ENCODE measurements at regions not wholly inside any gene's neighbourhood (a gene's known extent, or its start where the extent isn't known, plus 50 kb on each side); places are given as distances from the start of the nearest gene placed in this dataset.

DNA sequence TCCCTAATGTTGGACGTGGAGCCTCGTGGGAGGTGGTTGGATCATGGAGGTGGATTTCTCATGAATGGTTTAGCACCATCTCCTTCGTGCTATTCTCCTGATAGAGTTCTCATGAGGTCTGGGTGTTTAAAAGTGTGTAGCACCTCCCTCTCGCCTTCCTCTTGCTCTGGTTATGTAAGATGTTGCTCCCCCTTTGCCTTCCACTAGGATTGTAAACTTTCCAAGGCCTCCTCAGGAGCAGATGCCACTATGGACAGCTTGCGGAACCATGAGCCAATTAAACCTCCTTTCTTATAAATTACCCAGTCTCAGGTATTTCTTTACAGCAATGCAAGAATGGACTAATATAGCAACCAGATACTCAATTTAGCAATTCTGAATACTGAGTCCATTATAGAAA is 82.4 kb upstream of the PELI1 start:
- no peak for TF ChIP-seq POLR2AphosphoS5 (IDR thresholded peaks at IDR 0.05)
- TF ChIP-seq, protein P1, sequence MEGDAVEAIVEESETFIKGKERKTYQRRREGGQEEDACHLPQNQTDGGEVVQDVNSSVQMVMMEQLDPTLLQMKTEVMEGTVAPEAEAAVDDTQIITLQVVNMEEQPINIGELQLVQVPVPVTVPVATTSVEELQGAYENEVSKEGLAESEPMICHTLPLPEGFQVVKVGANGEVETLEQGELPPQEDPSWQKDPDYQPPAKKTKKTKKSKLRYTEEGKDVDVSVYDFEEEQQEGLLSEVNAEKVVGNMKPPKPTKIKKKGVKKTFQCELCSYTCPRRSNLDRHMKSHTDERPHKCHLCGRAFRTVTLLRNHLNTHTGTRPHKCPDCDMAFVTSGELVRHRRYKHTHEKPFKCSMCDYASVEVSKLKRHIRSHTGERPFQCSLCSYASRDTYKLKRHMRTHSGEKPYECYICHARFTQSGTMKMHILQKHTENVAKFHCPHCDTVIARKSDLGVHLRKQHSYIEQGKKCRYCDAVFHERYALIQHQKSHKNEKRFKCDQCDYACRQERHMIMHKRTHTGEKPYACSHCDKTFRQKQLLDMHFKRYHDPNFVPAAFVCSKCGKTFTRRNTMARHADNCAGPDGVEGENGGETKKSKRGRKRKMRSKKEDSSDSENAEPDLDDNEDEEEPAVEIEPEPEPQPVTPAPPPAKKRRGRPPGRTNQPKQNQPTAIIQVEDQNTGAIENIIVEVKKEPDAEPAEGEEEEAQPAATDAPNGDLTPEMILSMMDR (IDR thresholded peaks at IDR 0.05): no peak
- TF ChIP-seq POLR2A (IDR thresholded peaks at IDR 0.05): no peak
- H3K4me1 ChIP-seq: peaks cover 4 to 16% of the 10 kb centered on the region in 2 donors
- H3K36me3 ChIP-seq: no peaks in the 10 kb centered on the region
- DNase-seq (ENCODE audit: low spot score in 2 of 2): no peak
- H3K4me3 ChIP-seq: no peak overlapping the region
- H3K27me3 ChIP-seq: no peaks in the 10 kb centered on the region
- intact Hi-C loops (cut with DNase I; ENCODE audit: low total_unique reads): no loop called here
- H3K27ac ChIP-seq: no peak overlapping the region
- H3K9me3 ChIP-seq: no peaks in the 10 kb centered on the region

DNA sequence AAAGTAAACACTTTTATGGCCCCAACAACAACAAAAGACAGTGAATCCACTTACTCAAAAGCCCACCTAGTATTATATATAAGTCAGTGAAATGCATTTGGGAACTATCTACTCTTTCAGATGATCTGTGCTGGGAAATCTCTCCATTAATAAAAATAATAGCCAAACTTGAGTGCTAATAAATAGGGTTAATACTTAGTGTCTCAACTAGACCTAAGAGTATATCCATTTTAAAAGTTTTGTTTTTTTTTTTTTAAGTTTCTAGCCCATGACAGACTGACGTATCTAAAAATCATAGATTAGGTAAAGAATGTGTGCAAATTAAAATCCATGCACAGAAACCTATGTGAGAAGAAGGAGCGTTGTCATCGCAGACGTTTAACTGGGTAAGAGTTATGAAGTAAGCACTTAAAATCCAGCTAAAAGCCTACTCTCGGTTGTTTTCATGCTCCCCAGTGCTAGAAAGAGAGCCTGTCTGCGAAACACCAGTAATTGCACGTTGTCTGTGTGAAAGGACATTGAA is 83.4 kb upstream of the PELI1 start:
- intact Hi-C loops (cut with DNase I; ENCODE audit: low total_unique reads): no loop called here
- H3K36me3 ChIP-seq: no peaks in the 10 kb centered on the region

DNA sequence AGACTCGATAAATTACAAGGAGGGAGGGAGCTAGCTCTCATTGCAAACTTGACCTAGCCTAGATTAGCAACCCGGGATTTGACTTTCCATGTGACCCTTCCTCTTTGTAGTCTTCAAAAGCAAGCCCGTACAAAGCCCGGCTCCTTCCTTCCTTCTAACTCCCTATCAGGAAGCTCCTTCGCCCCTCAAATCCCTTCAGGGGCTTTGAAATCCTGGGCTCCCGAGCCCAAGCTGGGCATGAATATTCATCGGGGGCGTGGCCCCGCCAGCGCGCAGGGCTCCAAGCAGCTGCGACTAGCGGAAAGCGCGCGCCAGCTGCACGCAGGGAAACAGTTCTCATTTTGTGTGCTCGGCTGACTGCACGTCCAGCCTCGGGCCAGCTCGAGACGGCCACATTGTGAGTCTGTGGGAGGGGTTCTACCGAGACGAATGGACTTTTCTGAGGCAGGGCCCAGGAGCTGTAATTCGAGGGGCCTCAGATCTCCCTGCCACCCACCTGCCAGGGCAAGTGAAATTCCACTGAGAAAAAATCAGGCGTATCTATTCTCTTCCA is 84.0 kb upstream of the PELI1 start:
- Histone ChIP-seq H3K27me3 (no peaks in the 10 kb centered on the region), H3K4me3 (peak overlapping the region; percentile 41 to 68 (median 54)), H3K27ac (peak overlapping the region; percentile 80 to 87), H3K4me1 (peaks cover 0 to 3% of the 10 kb centered on the region in 2 donors), H3K9me3 (no peaks in the 10 kb centered on the region), H3K36me3 (no peaks in the 10 kb centered on the region)
- TF ChIP-seq POLR2AphosphoS5 (IDR thresholded peaks at IDR 0.05) (peak; percentile 40 to 68 (median 55)), POLR2A (IDR thresholded peaks at IDR 0.05) (no peak)
- TF ChIP-seq, protein P1 (IDR thresholded peaks at IDR 0.05): no peak
- DNase-seq (ENCODE audit: low spot score in 2 of 2): peak; percentile 57 to 74
- intact Hi-C loops (cut with DNase I; ENCODE audit: low total_unique reads): no loop called here

More for the DNA sequence above, 83.4 kb upstream of the PELI1 start:
- no peak for TF ChIP-seq POLR2A (IDR thresholded peaks at IDR 0.05)
- no peak for TF ChIP-seq POLR2AphosphoS5 (IDR thresholded peaks at IDR 0.05)
- TF ChIP-seq, protein P1 (IDR thresholded peaks at IDR 0.05): no peak
- Histone ChIP-seq H3K4me1 (peaks cover 0 to 9% of the 10 kb centered on the region in 2 donors), H3K27ac (peak overlapping the region; percentile 80 to 87), H3K9me3 (no peaks in the 10 kb centered on the region), H3K4me3 (peak overlapping the region; percentile 41 to 68 (median 54)), H3K27me3 (no peaks in the 10 kb centered on the region)
- no peak for DNase-seq (ENCODE audit: low spot score in 2 of 2)

DNA sequence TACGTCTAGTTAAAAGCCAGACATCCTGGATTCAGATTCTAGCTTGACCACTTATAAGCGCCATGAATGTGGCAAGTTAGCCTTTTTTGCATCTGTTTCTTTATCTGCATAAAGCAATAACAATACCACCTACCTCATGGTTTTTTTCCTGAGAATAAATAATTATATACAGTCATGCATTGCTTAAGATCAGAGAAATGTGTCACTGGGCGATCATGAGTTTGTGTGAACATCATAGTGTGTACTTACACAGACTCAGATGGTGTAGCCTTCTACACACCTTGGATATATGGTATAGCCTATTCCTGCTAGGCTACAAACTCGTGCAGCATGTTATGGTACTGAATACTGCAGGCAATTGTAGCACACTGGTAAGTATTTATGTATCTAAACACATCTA is 84.7 kb upstream of the PELI1 start:
- intact Hi-C loops (cut with DNase I; ENCODE audit: low total_unique reads): no loop called here
- peak overlapping the region in 1 of 3 donors; percentile 54 for H3K4me3 ChIP-seq
- H3K36me3 ChIP-seq: no peaks in the 10 kb centered on the region
- no peak for TF ChIP-seq POLR2AphosphoS5 (IDR thresholded peaks at IDR 0.05)
- no peak for TF ChIP-seq POLR2A (IDR thresholded peaks at IDR 0.05)
- TF ChIP-seq, protein P1 (IDR thresholded peaks at IDR 0.05): no peak
- peak overlapping the region; percentile 80 to 87 for H3K27ac ChIP-seq
- no peaks in the 10 kb centered on the region for H3K4me1 ChIP-seq
- H3K9me3 ChIP-seq: no peaks in the 10 kb centered on the region
- no peaks in the 10 kb centered on the region for H3K27me3 ChIP-seq
- DNase-seq (ENCODE audit: low spot score in 2 of 2): no peak

DNA sequence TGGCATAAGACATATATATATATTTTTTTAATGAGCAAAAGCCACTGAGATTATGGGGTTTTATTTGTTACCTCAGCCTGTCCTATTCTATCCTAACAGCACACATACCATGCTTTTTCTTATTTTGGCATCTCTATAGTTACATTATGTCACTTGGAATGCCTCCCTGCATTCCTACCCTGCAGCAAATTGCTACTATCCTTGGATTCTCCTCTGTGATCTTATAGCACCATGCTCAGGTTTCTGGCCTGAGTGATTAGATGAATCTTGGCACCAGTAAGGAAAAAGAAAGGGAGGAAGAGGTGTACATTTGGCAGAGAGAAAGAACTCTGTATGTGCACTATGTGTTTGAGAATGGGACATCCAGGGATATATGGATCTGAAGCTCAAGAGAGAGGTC is 86.3 kb upstream of the PELI1 start:
- Histone ChIP-seq H3K9me3 (no peaks in the 10 kb centered on the region), H3K4me1 (no peaks in the 10 kb centered on the region), H3K27me3 (no peaks in the 10 kb centered on the region), H3K4me3 (no peak overlapping the region), H3K27ac (no peak overlapping the region), H3K36me3 (no peaks in the 10 kb centered on the region)
- no peak for TF ChIP-seq POLR2AphosphoS5 (IDR thresholded peaks at IDR 0.05)
- TF ChIP-seq, protein P1 (IDR thresholded peaks at IDR 0.05): no peak
- TF ChIP-seq POLR2A (IDR thresholded peaks at IDR 0.05): no peak
- no peak for DNase-seq (ENCODE audit: low spot score in 2 of 2)
- intact Hi-C loops (cut with DNase I; ENCODE audit: low total_unique reads): no loop called here

Measured in breast epithelium (tissue), 4 donors.